ENCODE measurements at regions not wholly inside any gene's neighbourhood (a gene's known extent, or its start where the extent isn't known, plus 50 kb on each side); places are given as distances from the start of the nearest gene placed in this dataset.

DNA sequence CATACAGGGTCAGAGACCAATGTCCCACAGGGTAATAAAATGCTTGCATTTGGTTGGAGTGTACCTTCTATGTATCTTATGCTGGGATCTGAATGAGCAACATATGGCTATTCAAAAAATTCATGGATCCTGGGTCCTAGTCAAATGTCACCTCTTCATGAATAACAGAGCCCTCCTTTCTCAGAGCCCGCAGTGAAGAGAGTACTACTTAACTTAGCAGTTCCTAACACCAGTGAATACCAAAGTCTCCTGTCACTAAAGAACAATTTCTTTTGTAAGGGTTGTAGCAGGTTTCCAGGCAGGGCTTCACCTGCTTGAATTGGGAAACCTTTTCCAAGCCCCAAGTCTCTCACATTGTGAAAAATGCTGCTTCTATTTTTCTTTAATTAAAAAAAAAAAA, 483.0 kb upstream of the DEPDC1 start:
- TF ChIP-seq, protein P1, sequence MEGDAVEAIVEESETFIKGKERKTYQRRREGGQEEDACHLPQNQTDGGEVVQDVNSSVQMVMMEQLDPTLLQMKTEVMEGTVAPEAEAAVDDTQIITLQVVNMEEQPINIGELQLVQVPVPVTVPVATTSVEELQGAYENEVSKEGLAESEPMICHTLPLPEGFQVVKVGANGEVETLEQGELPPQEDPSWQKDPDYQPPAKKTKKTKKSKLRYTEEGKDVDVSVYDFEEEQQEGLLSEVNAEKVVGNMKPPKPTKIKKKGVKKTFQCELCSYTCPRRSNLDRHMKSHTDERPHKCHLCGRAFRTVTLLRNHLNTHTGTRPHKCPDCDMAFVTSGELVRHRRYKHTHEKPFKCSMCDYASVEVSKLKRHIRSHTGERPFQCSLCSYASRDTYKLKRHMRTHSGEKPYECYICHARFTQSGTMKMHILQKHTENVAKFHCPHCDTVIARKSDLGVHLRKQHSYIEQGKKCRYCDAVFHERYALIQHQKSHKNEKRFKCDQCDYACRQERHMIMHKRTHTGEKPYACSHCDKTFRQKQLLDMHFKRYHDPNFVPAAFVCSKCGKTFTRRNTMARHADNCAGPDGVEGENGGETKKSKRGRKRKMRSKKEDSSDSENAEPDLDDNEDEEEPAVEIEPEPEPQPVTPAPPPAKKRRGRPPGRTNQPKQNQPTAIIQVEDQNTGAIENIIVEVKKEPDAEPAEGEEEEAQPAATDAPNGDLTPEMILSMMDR (IDR thresholded peaks at IDR 0.05; ENCODE audit: low read length), result no peak
- TF ChIP-seq EZH2 (IDR thresholded peaks at IDR 0.05; ENCODE audit: borderline replicate concordance, low read length), result no peak
